K562 (cell line): ENCODE measurements at regions not wholly inside any gene's neighbourhood (a gene's known extent, or its start where the extent isn't known, plus 50 kb on each side); places are given as distances from the start of the nearest gene placed in this dataset.

Experiments
- ATAC-seq: fragments of 200-7000 bp; cut with Tn5 transposase; 3 replicates; pipeline ENCODE4 v1.9.1; 2020; ENCODE audit warnings: moderate library complexity
- BruUV-seq: library from RNA; stranded (reverse); fragments of 400-500 nt; replicated peaks from 2 replicates; lab custom pipeline; 2021; lab: Mats Ljungman, UMichigan
- CTCF ChIA-PET: fragments of 300-600 bp; formaldehyde crosslinking; extraction: SDS; loops from one replicate; lab custom pipeline; 2021; ENCODE audit warnings: low intra/inter-chr PET ratio; lab: Yijun Ruan, JAX
- POLR2A ChIA-PET: fragments of 300-600, 350-650 bp; sonication (Branson Sonifier 250); formaldehyde crosslinking; extraction: SDS; loops from one replicate; lab custom pipeline; 2021; ENCODE audit warnings: antibody characterized with exemption, inconsistent platforms; lab: Yijun Ruan, JAX
- DNase-seq, 4 experiments: peaks; one replicate each; pipeline versions ENCODE4 v3.0.0 to v3.0.0-alpha.2; 2011 to 2018; ENCODE audit warnings: low spot score in 3 of 4, mixed read lengths in 3 of 4; ENCODE audit errors: extremely low read depth in 1 of 4
- FAIRE-seq: peaks from 2 replicates; lab custom pipeline; 2011; peaks lifted over from hg19 to GRCh38; lab: Jason Lieb, UNC
- H2AFZ ChIP-seq: 2 replicates; pipeline ENCODE4 v1.6.0; 2011; ENCODE audit warnings: low read depth, low read length, control low read depth, inconsistent platforms
- H3K27ac ChIP-seq: fragments of 200-600 bp; 3 replicates; pipeline ENCODE4 v1.8.0; 2011; ENCODE audit warnings: low read depth, mild to moderate bottlenecking, control low read depth, inconsistent platforms, low read length, moderate library complexity, mixed read lengths; ENCODE audit errors: extremely low read depth
- H3K27me3 ChIP-seq, 2 experiments: fragments of 300-600 bp in 1 of 2; 2 replicates in 1 of 2; 3 replicates in 1 of 2; pipeline versions ENCODE4 v1.6.0 to v1.8.0; 2011; ENCODE audit warnings: inconsistent platforms in 2 of 2, low read length in 2 of 2, mild to moderate bottlenecking in 1 of 2, mixed read lengths in 1 of 2, moderate library complexity in 1 of 2; ENCODE audit not compliant: control insufficient read depth in 2 of 2, insufficient read depth in 2 of 2
- H3K36me3 ChIP-seq: fragments of 300-600 bp; 3 replicates; pipeline ENCODE4 v1.8.0; 2011; ENCODE audit warnings: mild to moderate bottlenecking, low read length, inconsistent platforms; ENCODE audit not compliant: control insufficient read depth, insufficient read depth
- H3K4me1 ChIP-seq, 2 experiments: fragments of 200-600 bp in 1 of 2; replicated peaks in 1 of 2; 2 replicates in 1 of 2; 3 replicates in 1 of 2; pipeline versions ENCODE4 v1.5.1 to v1.8.0; 2011; ENCODE audit warnings: inconsistent platforms in 2 of 2, low read length in 2 of 2, mild to moderate bottlenecking in 1 of 2, mixed read lengths in 1 of 2, moderate library complexity in 1 of 2; ENCODE audit not compliant: control insufficient read depth in 2 of 2, insufficient read depth in 2 of 2
- H3K4me2 ChIP-seq: 2 replicates; pipeline ENCODE4 v1.6.1; 2011; ENCODE audit warnings: low read length, control low read depth, inconsistent platforms, mixed read lengths; ENCODE audit not compliant: insufficient read depth
- H3K4me3 ChIP-seq: fragments of 200-600 bp; sonication (generic), shearing (Covaris generic); 2 replicates; pipeline ENCODE4 v1.5.1; 2016; ENCODE audit warnings: control low read depth, inconsistent platforms
- H3K79me2 ChIP-seq: fragments of 200-600 bp; 3 replicates; pipeline ENCODE4 v1.8.0; 2011; ENCODE audit warnings: low read length, inconsistent platforms; ENCODE audit not compliant: control insufficient read depth, insufficient read depth
- H3K9ac ChIP-seq, 2 experiments: 2 replicates each; pipeline versions ENCODE4 v1.6.0 to v1.6.1; 2011; ENCODE audit warnings: low read depth in 2 of 2, low read length in 2 of 2, control low read depth in 1 of 2, inconsistent platforms in 1 of 2, mild to moderate bottlenecking in 1 of 2, mixed read lengths in 1 of 2; ENCODE audit not compliant: insufficient read depth in 1 of 2
- H3K9me1 ChIP-seq: one replicate; pipeline ENCODE4 v1.6.0; 2011; ENCODE audit warnings: inconsistent platforms, mild to moderate bottlenecking, low read length, moderate library complexity; ENCODE audit not compliant: control insufficient read depth, insufficient read depth
- H3K9me3 ChIP-seq: replicated peaks from 2 replicates; pipeline ENCODE4 v1.5.1; 2011; ENCODE audit warnings: low read depth, low read length, inconsistent platforms; ENCODE audit not compliant: control insufficient read depth, insufficient read depth
- H4K20me1 ChIP-seq: replicated peaks from 2 replicates; pipeline ENCODE4 v1.6.1; 2011; ENCODE audit warnings: low read length, inconsistent platforms, mixed read lengths; ENCODE audit not compliant: control insufficient read depth, insufficient read depth
- ATF2 ChIP-seq: sonication (generic); formaldehyde crosslinking; IDR thresholded peaks from 2 replicates; pipeline ENCODE4 v1.8.1; 2022; ENCODE audit warnings: missing genetic modification reagents
- GTF3C2 ChIP-seq: IDR thresholded peaks from 3 replicates; pipeline ENCODE4 v1.6.1; 2011; ENCODE audit warnings: borderline replicate concordance, mild to moderate bottlenecking, moderate library complexity; ENCODE audit not compliant: insufficient read length; ENCODE audit errors: extremely low read depth
- HDGF ChIP-seq: fragments of 450-650 bp; IDR thresholded peaks from 2 replicates; pipeline ENCODE4 v1.6.1; 2016
- PHF21A ChIP-seq: fragments of 450-650 bp; IDR thresholded peaks from 2 replicates; pipeline ENCODE4 v1.6.1; 2017; ENCODE audit warnings: low read depth, borderline replicate concordance
- PREB ChIP-seq: sonication (generic); formaldehyde crosslinking; IDR thresholded peaks from 2 replicates; pipeline ENCODE4 v1.8.1; 2023; ENCODE audit warnings: mild to moderate bottlenecking, missing genetic modification reagents
- SRSF3 ChIP-seq: fragments of 200-400 bp; formaldehyde crosslinking; IDR thresholded peaks from 2 replicates; pipeline ENCODE4 v1.6.1; 2016; ENCODE audit warnings: mild to moderate bottlenecking, low read length, moderate library complexity; ENCODE audit not compliant: insufficient read depth
- TOE1 ChIP-seq, 2 experiments: fragments of 450-650 bp in 1 of 2; sonication (generic) in 1 of 2; formaldehyde crosslinking in 1 of 2; IDR thresholded peaks; 2 replicates each; pipeline versions ENCODE4 v1.7.1 to v1.8.0; 2016 to 2022; ENCODE audit warnings: borderline replicate concordance in 2 of 2, mild to moderate bottlenecking in 2 of 2, antibody characterized with exemption in 1 of 2, inconsistent platforms in 1 of 2, low read depth in 1 of 2, missing genetic modification reagents in 1 of 2, moderate library complexity in 1 of 2
- TRIM24 ChIP-seq, 2 experiments: fragments of 450-650 bp; IDR thresholded peaks; 2 replicates each; pipeline ENCODE4 v1.6.1; 2016
- ZFP1 ChIP-seq: fragments of 450-650 bp; formaldehyde crosslinking; IDR thresholded peaks from 2 replicates; pipeline ENCODE4 v1.4.0; 2020; ENCODE audit warnings: mild to moderate bottlenecking, mixed read lengths
- ZNF408 ChIP-seq: fragments of 250-450 bp; sonication (Bioruptor Pico); IDR thresholded peaks from 2 replicates; pipeline ENCODE4 v1.4.0; 2020; ENCODE audit warnings: low read depth, mild to moderate bottlenecking, moderate library complexity
- WGBS: fragments of 100-300 bp; shearing (Covaris generic); methylation state at CpG from one replicate; pipeline ENCODE4 v1.1.6; 2016; ENCODE audit warnings: low coverage, mixed read lengths; ENCODE audit not compliant: insufficient coverage; ENCODE audit errors: missing lambda C conversion rate; 5-methylcytosine and 5-hydroxymethylcytosine counted together
- in situ Hi-C: fragments of 300-500 bp; cut with MboI; formaldehyde crosslinking; loops from 4 replicates; pipeline ENCODE4 v1.15.0; 2018; ENCODE audit warnings: inconsistent platforms, mixed read lengths
- intact Hi-C: fragments of 100-400 bp; cut with micrococcal nuclease; formaldehyde crosslinking; loops from 2 replicates; pipeline ENCODE4 v1.14.2; 2022

- H3K27me3 ChIP-seq, result no peaks in the 10 kb centered on the region
- peaks cover 0 to 3% of the 10 kb centered on the region in 2 experiments; a peak in 1 of 5 replicates for H3K4me1 ChIP-seq
- no peak overlapping the region for H3K4me2 ChIP-seq
- in situ Hi-C loops (no loop called here), intact Hi-C loops (no loop called here)
- no peaks in the 10 kb centered on the region for H3K79me2 ChIP-seq
- 10% methylated on average over 2 of the region's 2 CpGs for WGBS
- no peaks in the 10 kb centered on the region for H3K9me3 ChIP-seq
- no peak overlapping the region for H3K4me3 ChIP-seq
- no peak overlapping the region for H3K9ac ChIP-seq
- DNase-seq, result no peak
- POLR2A ChIA-PET, result no interaction called here
- no peak for FAIRE-seq
- ATAC-seq, result no peak
- H3K27ac ChIP-seq, result no peak overlapping the region
- CTCF ChIA-PET, result no interaction called here
- H2AFZ ChIP-seq, result peak overlapping the region; percentile 37; the same call in 1 of the 2 replicates
- no peaks in the 10 kb centered on the region for H3K9me1 ChIP-seq
- TF ChIP-seq TRIM24 (IDR thresholded peaks at IDR 0.05), result no peak
- TF ChIP-seq GTF3C2, result no peak
- TF ChIP-seq TOE1 (IDR thresholded peaks at IDR 0.05; ENCODE audit: borderline replicate concordance), result no peak
- TF ChIP-seq TOE1 (CRISPR knock-in tag; IDR thresholded peaks at IDR 0.05; ENCODE audit: borderline replicate concordance, low read depth), result no peak
- no peak for TF ChIP-seq ATF2 (CRISPR knock-in tag)
- TF ChIP-seq SRSF3, result no peak
- no peak for TF ChIP-seq PREB (CRISPR knock-in tag)
- TF ChIP-seq HDGF, result no peak
- no peak for TF ChIP-seq ZNF408
- no peak for TF ChIP-seq PHF21A
- no peak for TF ChIP-seq ZFP1 (CRISPR knock-in tag)
- BruUV-seq, result no TSS peak
- no peaks in the 10 kb centered on the region for H3K36me3 ChIP-seq
- no peaks in the 10 kb centered on the region for H4K20me1 ChIP-seq
These were observed 54.1 kb upstream of the SPRY1 start for GRCh38 chr4:123342498-123342897.
